ENCODE measurements at regions not wholly inside any gene's neighbourhood (a gene's known extent, or its start where the extent isn't known, plus 50 kb on each side); places are given as distances from the start of the nearest gene placed in this dataset.

DNA sequence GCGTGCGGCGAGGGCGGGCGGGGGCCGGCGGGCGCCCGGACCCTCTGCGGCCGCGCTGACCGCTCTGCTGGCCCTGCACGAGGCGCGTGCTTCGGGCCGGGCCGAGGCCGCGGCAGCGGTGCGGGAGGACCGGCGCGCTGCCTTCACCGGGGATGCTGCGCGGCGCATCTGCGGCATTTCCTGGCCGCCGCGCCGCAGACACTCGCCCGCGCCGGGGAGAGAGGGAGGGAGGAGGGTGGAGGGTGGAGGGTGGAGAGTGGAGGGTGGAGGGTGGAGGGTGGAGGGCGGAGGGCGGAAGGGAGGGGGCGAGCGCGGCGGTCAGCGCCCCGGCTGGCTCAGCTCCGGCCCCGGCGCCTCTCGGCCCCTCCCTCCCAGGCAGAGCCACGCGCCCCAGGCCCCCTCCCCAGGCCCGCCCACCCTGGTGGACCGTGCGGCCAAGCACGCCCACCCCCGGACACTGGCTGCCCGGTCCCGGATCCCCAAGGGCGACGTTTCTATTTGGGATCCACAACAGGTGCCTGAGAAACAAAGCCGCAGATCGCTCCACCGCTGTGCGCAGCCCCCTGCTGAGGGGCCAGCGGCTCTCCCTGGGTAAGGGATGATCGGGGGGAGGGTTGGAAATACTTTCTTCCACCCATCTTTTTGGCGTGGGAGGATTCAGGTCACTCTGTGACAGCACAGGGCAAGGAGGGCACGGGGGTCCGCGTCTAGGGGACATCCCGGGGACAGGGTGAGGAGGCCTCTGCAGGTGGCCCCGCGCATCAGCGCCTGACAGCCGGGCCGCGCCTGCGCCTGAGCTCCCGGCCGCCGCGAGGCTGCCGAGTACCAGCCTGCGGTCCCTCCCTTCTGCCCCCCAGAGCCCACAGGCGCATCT is 111.2 kb upstream of the BEND6 start:
- Histone ChIP-seq H3K4me1 (ENCODE audit: control insufficient read depth, insufficient read depth, low read length) (peaks cover 14% of the 10 kb centered on the region), H3K9ac (ENCODE audit: low read length) (peak overlapping the region; percentile 61), H3K4me3 (ENCODE audit: low read length) (peak overlapping the region; percentile 42), H3K36me3 (ENCODE audit: control insufficient read depth, insufficient read depth, low read length) (no peaks in the 10 kb centered on the region), H3K9me3 (ENCODE audit: control insufficient read depth, low read length) (no peaks in the 10 kb centered on the region), H3K27me3 (ENCODE audit: control insufficient read depth, insufficient read depth, low read length) (peaks cover 35% of the 10 kb centered on the region)

DNA sequence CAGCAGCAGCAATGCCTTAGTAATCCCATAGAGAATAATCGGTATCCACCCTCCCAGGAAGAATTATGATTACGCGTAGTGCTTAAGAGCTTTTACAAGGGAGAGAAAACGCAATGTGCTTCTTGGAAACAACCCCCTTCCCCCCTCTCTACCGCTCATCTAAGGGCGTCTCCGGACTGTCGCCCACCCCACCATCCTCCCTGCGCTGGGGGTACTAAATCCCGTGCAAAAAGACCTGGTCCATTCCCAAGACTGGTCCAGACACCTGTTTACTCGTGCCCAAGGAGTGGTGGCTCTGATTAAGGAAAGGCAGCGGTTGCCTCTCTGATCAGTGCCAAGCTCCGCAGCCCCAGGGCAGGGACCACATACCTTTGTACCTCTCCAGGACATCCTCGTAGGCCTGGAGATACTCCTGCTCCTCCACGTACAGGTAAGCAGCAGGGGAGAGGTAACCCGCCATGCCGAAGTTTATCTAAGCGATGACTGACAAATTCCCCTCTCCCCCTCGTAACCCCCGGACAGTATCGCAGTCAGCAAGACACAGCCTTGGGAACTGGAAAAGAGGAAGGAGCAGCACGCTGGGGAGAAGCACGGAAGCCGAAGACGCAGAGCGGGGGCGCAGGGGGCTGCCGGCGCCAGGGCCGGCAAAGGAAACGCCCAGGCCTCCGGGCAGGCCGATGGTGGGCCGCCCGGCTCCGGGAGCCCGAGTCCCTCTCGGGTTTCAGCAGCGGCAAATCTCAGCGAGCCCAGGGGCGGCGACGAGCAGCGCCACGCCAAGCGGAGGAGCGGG is 112.0 kb upstream of the BEND6 start:
- Histone ChIP-seq H3K9ac (ENCODE audit: low read length) (peak overlapping the region; percentile 61), H3K9me3 (ENCODE audit: control insufficient read depth, low read length) (no peaks in the 10 kb centered on the region), H3K4me3 (ENCODE audit: low read length) (peak overlapping the region; percentile 41), H3K4me1 (ENCODE audit: control insufficient read depth, insufficient read depth, low read length) (peaks cover 14% of the 10 kb centered on the region), H3K27me3 (ENCODE audit: control insufficient read depth, insufficient read depth, low read length) (peaks cover 36% of the 10 kb centered on the region), H3K36me3 (ENCODE audit: control insufficient read depth, insufficient read depth, low read length) (no peaks in the 10 kb centered on the region)

DNA sequence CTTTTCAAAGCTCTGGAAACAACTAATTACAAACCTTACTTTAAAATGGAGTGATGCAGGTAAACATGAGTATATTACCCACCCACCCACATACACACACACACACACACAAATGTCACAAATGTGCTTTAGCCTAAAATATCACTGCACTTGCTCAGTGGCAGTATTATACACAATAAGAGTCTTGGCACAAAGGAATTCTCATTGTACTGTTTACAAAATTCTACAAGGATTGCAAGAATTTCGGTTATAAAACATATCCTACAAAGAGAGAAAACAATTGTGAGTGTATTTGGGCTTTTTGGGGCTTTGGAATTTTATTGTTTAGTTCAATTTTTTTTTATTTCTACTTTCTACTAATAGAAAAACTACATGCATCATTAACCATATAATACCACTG is 113.2 kb upstream of the BEND6 start:
- H3K4me3 ChIP-seq (ENCODE audit: low read length) = no peak overlapping the region
- H3K9ac ChIP-seq (ENCODE audit: low read length) = no peak overlapping the region

DNA sequence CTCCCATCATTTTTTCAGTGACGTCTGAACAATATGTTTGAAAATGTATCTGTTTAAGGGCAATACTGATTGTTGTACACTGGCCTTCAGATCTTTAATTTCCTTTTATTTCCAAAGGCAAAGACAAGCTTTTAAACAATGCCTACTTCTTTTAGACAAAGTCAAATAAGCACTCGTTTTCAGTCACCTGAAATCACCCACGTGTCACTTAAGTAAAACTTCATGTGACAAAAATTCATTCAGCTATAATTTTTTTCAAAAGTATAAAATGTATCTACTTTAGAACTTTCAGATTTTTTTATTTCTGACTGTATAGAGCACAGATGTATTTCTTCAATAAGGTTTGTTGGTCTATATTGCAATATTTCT is 113.5 kb upstream of the BEND6 start:
- no peak overlapping the region for H3K4me3 ChIP-seq (ENCODE audit: low read length)
- H3K9ac ChIP-seq (ENCODE audit: low read length) = no peak overlapping the region
- peaks cover 11% of the 10 kb centered on the region for H3K4me1 ChIP-seq (ENCODE audit: control insufficient read depth, insufficient read depth, low read length)
- no peaks in the 10 kb centered on the region for H3K36me3 ChIP-seq (ENCODE audit: control insufficient read depth, insufficient read depth, low read length)
- H3K27me3 ChIP-seq (ENCODE audit: control insufficient read depth, insufficient read depth, low read length) = peaks cover 36% of the 10 kb centered on the region
- no peaks in the 10 kb centered on the region for H3K9me3 ChIP-seq (ENCODE audit: control insufficient read depth, low read length)

More for the DNA sequence above, 113.2 kb upstream of the BEND6 start:
- Histone ChIP-seq H3K4me1 (ENCODE audit: control insufficient read depth, insufficient read depth, low read length) (peaks cover 14% of the 10 kb centered on the region), H3K36me3 (ENCODE audit: control insufficient read depth, insufficient read depth, low read length) (no peaks in the 10 kb centered on the region), H3K27me3 (ENCODE audit: control insufficient read depth, insufficient read depth, low read length) (peaks cover 36% of the 10 kb centered on the region), H3K9me3 (ENCODE audit: control insufficient read depth, low read length) (no peaks in the 10 kb centered on the region)

DNA sequence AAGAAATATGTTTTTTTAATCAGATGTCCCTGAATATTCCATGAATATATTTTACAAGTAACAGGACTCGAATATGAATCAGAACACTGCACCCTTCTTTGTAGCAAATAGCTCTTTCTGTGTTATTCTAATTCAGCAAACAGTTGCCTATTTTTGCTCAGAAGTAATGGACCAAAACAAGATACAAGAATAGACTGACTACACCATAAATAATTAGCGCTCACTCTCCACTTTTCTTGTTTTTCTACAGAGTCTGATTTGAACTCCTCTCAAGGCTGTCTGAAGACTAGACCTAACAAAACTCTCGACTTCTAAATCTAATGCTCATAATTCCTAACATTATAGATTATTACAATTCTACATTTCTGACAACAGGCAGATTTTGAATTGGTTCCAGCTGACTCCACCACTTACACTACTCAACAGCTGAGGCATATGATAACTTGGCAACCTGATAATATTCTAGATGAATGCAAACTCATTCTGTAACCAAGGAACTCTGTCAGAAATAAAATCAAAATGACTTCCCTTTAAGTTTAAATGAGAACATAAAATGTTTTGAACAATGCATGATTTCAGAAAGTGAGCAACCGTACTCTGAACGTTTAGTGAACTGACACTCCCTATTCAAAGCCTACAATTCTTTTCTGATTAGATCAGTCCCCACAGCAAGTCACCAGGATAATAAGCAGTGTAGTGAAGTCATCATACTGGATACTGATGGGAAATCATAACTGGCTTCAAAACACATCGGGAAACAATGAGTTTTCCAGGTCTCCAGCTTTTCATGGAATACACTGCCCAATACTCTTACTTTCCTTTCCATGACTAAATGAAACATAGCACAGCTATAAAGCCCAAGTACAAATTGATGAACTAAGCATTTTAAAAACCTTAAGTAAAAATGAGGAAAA is 114.2 kb upstream of the BEND6 start:
- peaks cover 9% of the 10 kb centered on the region for H3K4me1 ChIP-seq (ENCODE audit: control insufficient read depth, insufficient read depth, low read length)
- no peak overlapping the region for H3K9ac ChIP-seq (ENCODE audit: low read length)
- no peak overlapping the region for H3K4me3 ChIP-seq (ENCODE audit: low read length)
- no peaks in the 10 kb centered on the region for H3K9me3 ChIP-seq (ENCODE audit: control insufficient read depth, low read length)
- no peaks in the 10 kb centered on the region for H3K36me3 ChIP-seq (ENCODE audit: control insufficient read depth, insufficient read depth, low read length)
- peaks cover 36% of the 10 kb centered on the region for H3K27me3 ChIP-seq (ENCODE audit: control insufficient read depth, insufficient read depth, low read length)

DNA sequence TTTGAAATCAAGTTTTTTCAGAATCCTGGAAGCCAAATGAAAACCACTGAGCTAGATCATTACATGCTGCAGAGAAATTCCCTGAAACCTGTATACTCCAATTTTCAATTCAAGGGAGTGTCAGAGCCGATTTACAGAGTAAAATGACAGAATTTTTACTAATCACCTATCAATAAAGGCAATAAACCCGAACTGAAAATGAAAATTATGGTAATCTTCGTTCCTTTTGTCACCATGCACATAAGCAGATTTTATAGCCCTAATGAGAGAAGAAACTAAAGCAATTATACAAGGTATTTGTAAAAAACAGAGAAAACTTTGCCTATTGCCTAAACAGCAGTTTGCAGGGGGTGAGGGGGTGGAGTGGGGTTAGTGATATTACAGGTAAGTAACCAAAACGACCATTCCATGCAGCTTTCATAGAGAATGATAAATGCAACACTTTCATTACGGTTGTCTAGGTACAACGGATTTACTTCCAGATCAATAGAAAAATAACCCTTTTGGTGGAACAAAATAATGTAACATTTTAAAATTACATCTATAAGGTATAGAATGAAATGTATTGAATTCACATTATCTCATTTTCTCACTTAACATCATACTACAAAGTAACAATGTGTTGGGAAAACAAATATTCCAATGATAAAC is 115.2 kb upstream of the BEND6 start:
- H3K4me3 ChIP-seq (ENCODE audit: low read length) = no peak overlapping the region
- no peaks in the 10 kb centered on the region for H3K9me3 ChIP-seq (ENCODE audit: control insufficient read depth, low read length)
- H3K4me1 ChIP-seq (ENCODE audit: control insufficient read depth, insufficient read depth, low read length) = peaks cover 9% of the 10 kb centered on the region
- H3K36me3 ChIP-seq (ENCODE audit: control insufficient read depth, insufficient read depth, low read length) = no peaks in the 10 kb centered on the region
- no peak overlapping the region for H3K9ac ChIP-seq (ENCODE audit: low read length)
- peaks cover 32% of the 10 kb centered on the region for H3K27me3 ChIP-seq (ENCODE audit: control insufficient read depth, insufficient read depth, low read length)

DNA sequence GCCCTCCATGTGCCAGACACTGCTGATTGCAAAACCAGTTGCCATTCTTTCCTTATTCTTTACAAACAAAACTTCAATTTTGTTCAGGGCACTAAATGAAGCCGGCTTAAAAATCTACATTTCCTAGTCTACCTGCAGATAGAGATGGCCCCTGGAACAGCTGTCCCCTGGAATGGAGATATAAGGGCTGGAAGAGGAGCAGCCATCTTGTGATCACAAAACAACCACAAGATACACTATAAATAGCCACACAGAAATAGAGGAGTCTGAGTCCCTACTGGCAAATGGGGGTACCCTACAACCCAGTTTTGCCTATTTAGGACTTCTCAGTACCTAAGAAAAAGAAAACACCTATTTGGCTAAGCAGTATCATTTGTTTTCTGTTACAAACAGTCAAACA is 115.9 kb upstream of the BEND6 start:
- Histone ChIP-seq H3K4me3 (ENCODE audit: low read length) (no peak overlapping the region), H3K4me1 (ENCODE audit: control insufficient read depth, insufficient read depth, low read length) (peaks cover 8% of the 10 kb centered on the region), H3K9me3 (ENCODE audit: control insufficient read depth, low read length) (no peaks in the 10 kb centered on the region), H3K9ac (ENCODE audit: low read length) (no peak overlapping the region), H3K27me3 (ENCODE audit: control insufficient read depth, insufficient read depth, low read length) (peaks cover 25% of the 10 kb centered on the region), H3K36me3 (ENCODE audit: control insufficient read depth, insufficient read depth, low read length) (no peaks in the 10 kb centered on the region)

DNA sequence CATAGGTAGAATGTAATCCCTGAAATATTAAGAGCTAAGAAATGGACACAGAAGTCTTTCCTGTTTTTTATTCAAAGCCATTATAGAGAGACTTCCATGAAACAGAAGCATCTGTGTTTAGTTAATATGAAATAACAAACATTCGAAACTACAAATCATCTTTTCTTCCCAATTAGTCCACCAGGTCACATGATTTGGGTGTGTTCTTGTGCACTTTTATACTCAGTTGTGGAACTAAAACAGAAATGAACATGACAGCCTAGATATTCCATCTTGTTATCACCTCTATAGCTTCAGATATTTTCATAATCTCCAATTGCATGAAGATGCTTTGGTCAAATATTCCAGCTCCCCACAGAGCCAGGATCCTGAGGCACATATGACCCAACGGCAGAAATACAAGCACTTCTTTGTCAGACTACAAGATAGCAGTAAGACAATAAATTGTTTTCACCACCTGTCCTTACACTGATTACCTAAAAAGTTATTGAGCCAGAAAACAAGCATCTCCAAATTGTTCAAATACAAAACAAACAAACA is 116.8 kb upstream of the BEND6 start:
- Histone ChIP-seq H3K4me1 (ENCODE audit: control insufficient read depth, insufficient read depth, low read length) (peaks cover 4% of the 10 kb centered on the region), H3K4me3 (ENCODE audit: low read length) (no peak overlapping the region), H3K36me3 (ENCODE audit: control insufficient read depth, insufficient read depth, low read length) (no peaks in the 10 kb centered on the region), H3K9me3 (ENCODE audit: control insufficient read depth, low read length) (no peaks in the 10 kb centered on the region), H3K9ac (ENCODE audit: low read length) (no peak overlapping the region), H3K27me3 (ENCODE audit: control insufficient read depth, insufficient read depth, low read length) (peaks cover 21% of the 10 kb centered on the region)

DNA sequence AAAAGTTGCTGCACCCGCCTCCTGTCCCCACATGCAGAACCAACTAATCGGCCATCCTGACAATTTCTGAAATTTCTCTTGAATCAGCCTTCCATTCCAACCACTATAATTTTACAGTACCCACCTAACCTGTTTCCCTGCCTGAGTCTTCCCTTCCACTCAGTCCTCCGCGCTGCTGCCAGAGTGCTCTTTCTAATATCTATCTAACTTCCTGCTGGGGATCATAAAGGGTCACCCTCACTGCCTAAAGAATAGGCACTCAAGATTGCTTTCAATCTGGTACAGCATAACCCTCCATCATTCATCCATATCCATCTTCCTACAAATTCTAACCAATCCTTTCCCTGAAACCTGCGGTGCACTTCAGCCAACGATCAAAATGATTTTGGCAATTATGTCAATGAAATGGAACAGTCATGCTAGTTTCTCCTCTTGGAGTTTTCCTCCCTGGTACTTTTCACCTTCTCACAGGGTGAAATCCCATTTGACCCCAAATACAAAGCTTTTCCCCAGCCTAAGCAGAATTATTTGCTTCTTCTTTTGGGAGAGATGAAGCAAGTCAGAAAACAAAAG is 117.5 kb upstream of the BEND6 start:
- Histone ChIP-seq H3K4me1 (ENCODE audit: control insufficient read depth, insufficient read depth, low read length) (no peaks in the 10 kb centered on the region), H3K9me3 (ENCODE audit: control insufficient read depth, low read length) (no peaks in the 10 kb centered on the region), H3K27me3 (ENCODE audit: control insufficient read depth, insufficient read depth, low read length) (peaks cover 15% of the 10 kb centered on the region), H3K36me3 (ENCODE audit: control insufficient read depth, insufficient read depth, low read length) (no peaks in the 10 kb centered on the region), H3K4me3 (ENCODE audit: low read length) (no peak overlapping the region), H3K9ac (ENCODE audit: low read length) (no peak overlapping the region)

DNA sequence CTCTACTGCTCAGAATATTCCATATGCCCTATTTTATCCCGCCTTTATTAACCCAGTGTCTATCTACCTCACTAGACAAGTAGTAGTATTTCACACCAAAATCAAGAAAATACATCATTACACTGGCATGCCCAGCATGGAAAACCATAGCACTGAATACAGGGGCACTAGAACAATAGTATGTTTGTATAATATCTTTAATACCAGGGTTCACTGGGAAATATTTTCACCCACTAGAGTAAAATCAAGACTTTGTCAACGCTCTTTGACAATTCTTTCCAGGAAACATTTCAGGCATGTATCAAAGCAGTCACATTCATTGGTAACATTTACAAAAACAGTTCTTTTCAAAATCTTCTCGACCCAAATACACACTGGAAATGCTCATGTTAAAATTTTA is 119.3 kb upstream of the BEND6 start:
- peaks cover 11% of the 10 kb centered on the region for H3K27me3 ChIP-seq (ENCODE audit: control insufficient read depth, insufficient read depth, low read length)
- H3K9ac ChIP-seq (ENCODE audit: low read length) = no peak overlapping the region
- no peaks in the 10 kb centered on the region for H3K9me3 ChIP-seq (ENCODE audit: control insufficient read depth, low read length)
- no peaks in the 10 kb centered on the region for H3K4me1 ChIP-seq (ENCODE audit: control insufficient read depth, insufficient read depth, low read length)
- H3K36me3 ChIP-seq (ENCODE audit: control insufficient read depth, insufficient read depth, low read length) = no peaks in the 10 kb centered on the region
- H3K4me3 ChIP-seq (ENCODE audit: low read length) = no peak overlapping the region

DNA sequence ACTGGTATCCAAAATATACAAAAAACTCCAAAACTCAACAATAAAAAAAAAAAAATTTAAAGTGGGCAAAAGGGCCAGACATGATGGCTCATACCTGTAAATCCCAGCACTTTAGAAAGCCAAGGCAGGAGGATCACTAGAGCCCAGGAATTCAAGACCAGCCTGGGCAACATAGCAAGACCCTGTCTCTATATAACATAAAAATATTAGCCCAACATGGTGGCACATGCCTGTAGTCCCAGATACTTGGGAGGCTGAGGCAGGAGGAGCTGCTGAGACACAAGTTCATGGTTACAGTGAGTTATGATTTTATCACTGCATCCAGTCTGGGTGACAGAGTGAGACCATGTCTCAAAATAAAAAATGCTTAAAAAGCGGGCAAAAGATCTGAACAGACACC is 121.0 kb upstream of the BEND6 start:
- H3K9me3 ChIP-seq (ENCODE audit: control insufficient read depth, low read length) = no peaks in the 10 kb centered on the region
- H3K9ac ChIP-seq (ENCODE audit: low read length) = no peak overlapping the region
- H3K4me1 ChIP-seq (ENCODE audit: control insufficient read depth, insufficient read depth, low read length) = no peaks in the 10 kb centered on the region
- H3K4me3 ChIP-seq (ENCODE audit: low read length) = no peak overlapping the region
- peaks cover 2% of the 10 kb centered on the region for H3K27me3 ChIP-seq (ENCODE audit: control insufficient read depth, insufficient read depth, low read length)
- H3K36me3 ChIP-seq (ENCODE audit: control insufficient read depth, insufficient read depth, low read length) = no peaks in the 10 kb centered on the region

Data from mucosa of stomach (tissue), 1 donor.